IMR-90 (cell line): ENCODE measurements at regions not wholly inside any gene's neighbourhood (a gene's known extent, or its start where the extent isn't known, plus 50 kb on each side); places are given as distances from the start of the nearest gene placed in this dataset.

Experiments used
- ATAC-seq: fragments of 200-7000 bp; cut with Tn5 transposase; 2 replicates; pipeline ENCODE4 v1.9.1; 2020; ENCODE audit warnings: low read depth, mild to moderate bottlenecking, moderate library complexity
- BruUV-seq: library from RNA; stranded (reverse); fragments of 400-500 nt; replicated peaks from 2 replicates; lab custom pipeline; 2021; lab: Mats Ljungman, UMichigan
- CTCF ChIA-PET: fragments of 300-600 bp; formaldehyde crosslinking; extraction: SDS; loops from one replicate; lab custom pipeline; 2021; ENCODE audit warnings: antibody characterized with exemption; lab: Yijun Ruan, JAX
- POLR2A ChIA-PET: fragments of 300-600 bp; sonication (Branson Sonifier 250); formaldehyde crosslinking; loops from one replicate; lab custom pipeline; 2022; ENCODE audit warnings: antibody characterized with exemption; ENCODE audit not compliant: unreplicated experiment; lab: Charles Lee
- DNase-seq: peaks from one replicate; pipeline ENCODE4 v3.0.0; 2013
- H2AFZ ChIP-seq: replicated peaks from 2 replicates; pipeline ENCODE3; 2013; ENCODE audit warnings: low read length, mild to moderate bottlenecking; ENCODE audit not compliant: poor library complexity
- H2AK5ac ChIP-seq: 2 replicates; pipeline ENCODE4 v1.6.1; 2013; ENCODE audit warnings: low read depth, low read length, inconsistent platforms
- H2AK9ac ChIP-seq: replicated peaks from 2 replicates; pipeline ENCODE3; 2013; ENCODE audit warnings: mild to moderate bottlenecking, low read depth, low read length, moderate library complexity; ENCODE audit not compliant: poor library complexity
- H2BK120ac ChIP-seq: 2 replicates; pipeline ENCODE4 v1.6.1; 2013; ENCODE audit warnings: low read depth, low read length, inconsistent platforms
- H2BK15ac ChIP-seq: 3 replicates; pipeline ENCODE4 v1.6.1; 2013; ENCODE audit warnings: low read depth, low read length, inconsistent platforms
- H2BK20ac ChIP-seq: 2 replicates; pipeline ENCODE4 v1.6.1; 2013; ENCODE audit warnings: low read depth, mild to moderate bottlenecking, inconsistent platforms, low read length, moderate library complexity
- H2BK5ac ChIP-seq: 2 replicates; pipeline ENCODE4 v1.6.1; 2013; ENCODE audit warnings: mild to moderate bottlenecking, low read depth, low read length, inconsistent platforms; ENCODE audit not compliant: poor library complexity, severe bottlenecking
- H3K14ac ChIP-seq: replicated peaks from 2 replicates; pipeline ENCODE4 v1.6.1; 2013; ENCODE audit warnings: low read depth, low read length, inconsistent platforms
- H3K18ac ChIP-seq: 2 replicates; pipeline ENCODE4 v1.6.1; 2013; ENCODE audit warnings: low read depth, low read length, control low read depth
- H3K23ac ChIP-seq: 2 replicates; pipeline ENCODE4 v1.6.1; 2013; ENCODE audit warnings: low read depth, low read length, inconsistent platforms
- H3K27ac ChIP-seq: 2 replicates; pipeline ENCODE4 v1.5.1; 2013; ENCODE audit warnings: mild to moderate bottlenecking, control low read depth, low read length; ENCODE audit not compliant: insufficient read depth
- H3K27me3 ChIP-seq: 2 replicates; pipeline ENCODE4 v1.6.1; 2013; ENCODE audit warnings: low read length; ENCODE audit not compliant: control insufficient read depth, insufficient read depth
- H3K36me3 ChIP-seq: 2 replicates; pipeline ENCODE4 v1.6.1; 2013; ENCODE audit warnings: low read length, mixed read lengths; ENCODE audit not compliant: control insufficient read depth, insufficient read depth
- H3K4ac ChIP-seq: 2 replicates; pipeline ENCODE4 v1.6.1; 2013; ENCODE audit warnings: low read depth, low read length, inconsistent platforms
- H3K4me1 ChIP-seq: 2 replicates; pipeline ENCODE4 v1.6.1; 2013; ENCODE audit warnings: low read length, mixed read lengths; ENCODE audit not compliant: control insufficient read depth, insufficient read depth
- H3K4me2 ChIP-seq: 2 replicates; pipeline ENCODE4 v1.6.1; 2013; ENCODE audit warnings: low read depth, mild to moderate bottlenecking, control low read depth, low read length, moderate library complexity
- H3K4me3 ChIP-seq: 2 replicates; pipeline ENCODE4 v1.5.1; 2013; ENCODE audit warnings: low read depth, mild to moderate bottlenecking, control low read depth, low read length, moderate library complexity; ENCODE audit not compliant: insufficient read depth
- H3K56ac ChIP-seq: 2 replicates; pipeline ENCODE4 v1.6.1; 2013; ENCODE audit warnings: low read length, inconsistent platforms; ENCODE audit not compliant: insufficient read depth; ENCODE audit errors: extremely low read depth
- H3K79me1 ChIP-seq, 2 experiments: 2 replicates each; pipeline ENCODE4 v1.6.1; 2013; ENCODE audit warnings: low read length in 2 of 2, inconsistent platforms in 1 of 2, low read depth in 1 of 2
- H3K9ac ChIP-seq: 2 replicates; pipeline ENCODE4 v1.6.1; 2013; ENCODE audit warnings: low read depth, low read length, control low read depth
- H3K9me1 ChIP-seq: 2 replicates; pipeline ENCODE4 v1.6.1; 2013; ENCODE audit warnings: low read length, inconsistent platforms; ENCODE audit not compliant: insufficient read depth
- H3K9me3 ChIP-seq: 2 replicates; pipeline ENCODE4 v1.6.1; 2013; ENCODE audit warnings: low read length; ENCODE audit not compliant: control insufficient read depth, insufficient read depth
- H4K20me1 ChIP-seq: 2 replicates; pipeline ENCODE4 v1.6.1; 2013; ENCODE audit warnings: low read length, inconsistent platforms; ENCODE audit not compliant: insufficient read depth
- H4K5ac ChIP-seq: 2 replicates; pipeline ENCODE4 v1.6.1; 2013; ENCODE audit warnings: mild to moderate bottlenecking, low read depth, low read length, control low read depth
- H4K8ac ChIP-seq, 2 experiments: 2 replicates each; pipeline ENCODE4 v1.6.1; 2013; ENCODE audit warnings: low read depth in 2 of 2, low read length in 2 of 2, control low read depth in 1 of 2, inconsistent platforms in 1 of 2
- H4K91ac ChIP-seq: 2 replicates; pipeline ENCODE4 v1.6.1; 2013; ENCODE audit warnings: low read depth, low read length, inconsistent platforms; ENCODE audit not compliant: insufficient read depth
- BHLHE40 ChIP-seq: fragments of 150-350 bp; IDR thresholded peaks from 2 replicates; pipeline ENCODE4 v1.6.1; 2016; ENCODE audit warnings: mild to moderate bottlenecking, low read depth, low read length
- CEBPB ChIP-seq: IDR thresholded peaks from 2 replicates; pipeline ENCODE4 v1.6.1; 2012; ENCODE audit warnings: low read depth, low read length, improper control_type of control experiment
- CHD1 ChIP-seq: IDR thresholded peaks from 2 replicates; pipeline ENCODE4 v1.6.1; 2012; ENCODE audit warnings: low read depth, low read length, improper control_type of control experiment
- FOS ChIP-seq: fragments of 150-350 bp; IDR thresholded peaks from 2 replicates; pipeline ENCODE4 v1.6.1; 2016; ENCODE audit warnings: low read depth, low read length
- MAFK ChIP-seq: IDR thresholded peaks from 2 replicates; pipeline ENCODE4 v1.6.1; 2012; ENCODE audit warnings: low read depth, low read length, improper control_type of control experiment
- MAZ ChIP-seq: IDR thresholded peaks from 2 replicates; pipeline ENCODE4 v1.6.1; 2012; ENCODE audit warnings: low read depth, mild to moderate bottlenecking, low read length, improper control_type of control experiment, moderate library complexity, borderline replicate concordance
- MXI1 ChIP-seq: IDR thresholded peaks from 2 replicates; pipeline ENCODE4 v1.6.1; 2012; ENCODE audit warnings: low read depth, mild to moderate bottlenecking, low read length, moderate library complexity, borderline replicate concordance
- NFE2L2 ChIP-seq: fragments of 150-350 bp; IDR thresholded peaks from 2 replicates; pipeline ENCODE4 v1.6.1; 2016; ENCODE audit warnings: low read depth, mild to moderate bottlenecking, low read length
- POLR2A ChIP-seq: IDR thresholded peaks from 2 replicates; pipeline ENCODE4 v1.6.1; 2012; ENCODE audit warnings: mild to moderate bottlenecking, low read depth, low read length
- RAD21 ChIP-seq: IDR thresholded peaks from 2 replicates; pipeline ENCODE4 v1.6.1; 2012; ENCODE audit warnings: low read length, improper control_type of control experiment
- RCOR1 ChIP-seq: IDR thresholded peaks from 2 replicates; pipeline ENCODE4 v1.6.1; 2012; ENCODE audit warnings: mild to moderate bottlenecking, low read length, improper control_type of control experiment; ENCODE audit not compliant: insufficient replicate concordance
- RFX5 ChIP-seq: IDR thresholded peaks from 2 replicates; pipeline ENCODE4 v1.8.0; 2012; ENCODE audit warnings: low read depth, mild to moderate bottlenecking, low read length, moderate library complexity
- SMC3 ChIP-seq: fragments of 150-350 bp; IDR thresholded peaks from 2 replicates; pipeline ENCODE4 v1.6.1; 2016; ENCODE audit warnings: low read depth, mild to moderate bottlenecking, antibody characterized with exemption, low read length, moderate library complexity
- WGBS, 2 experiments: methylation state at CpG; one replicate each; pipeline versions ENCODE4 v1.1.5 to v1.1.7; 2013; ENCODE audit warnings: missing lambda C conversion rate in 2 of 2; ENCODE audit not compliant: insufficient read length in 1 of 2; ENCODE audit errors: extremely low coverage in 2 of 2; 5-methylcytosine and 5-hydroxymethylcytosine counted together
- dilution Hi-C: fragments of 300-500 bp; cut with HindIII; formaldehyde crosslinking; loops from one replicate; pipeline ENCODE4 v1.14.3; 2018; ENCODE audit warnings: low sequenced_read_pairs; ENCODE audit not compliant: unreplicated experiment
- in situ Hi-C: fragments of 300-500 bp; cut with MboI; formaldehyde crosslinking; loops from 3 replicates; pipeline ENCODE4 v1.14.3; 2019; ENCODE audit warnings: low sequenced_read_pairs, inconsistent platforms, mixed read lengths
- intact Hi-C: fragments of 100-400 bp; cut with micrococcal nuclease; formaldehyde crosslinking; loops from 2 replicates; pipeline ENCODE4 v1.10.0; 2022
- TF ChIP-seq, protein P1 (sequence below): conservative IDR thresholded peaks from 2 replicates; pipeline ENCODE4 v1.5.1; 2012; ENCODE audit warnings: mild to moderate bottlenecking, low read depth, low read length, improper control_type of control experiment
- TF ChIP-seq, protein P2 (sequence below): fragments of 150-350 bp; IDR thresholded peaks from 2 replicates; pipeline ENCODE4 v1.6.1; 2017; ENCODE audit warnings: mild to moderate bottlenecking, antibody characterized with exemption, low read length, low read depth
- TF ChIP-seq, protein P3 (sequence below): fragments of 150-350 bp; IDR thresholded peaks from 2 replicates; pipeline ENCODE4 v1.6.1; 2016; ENCODE audit warnings: low read depth, mild to moderate bottlenecking, low read length, moderate library complexity, borderline replicate concordance

DNA sequence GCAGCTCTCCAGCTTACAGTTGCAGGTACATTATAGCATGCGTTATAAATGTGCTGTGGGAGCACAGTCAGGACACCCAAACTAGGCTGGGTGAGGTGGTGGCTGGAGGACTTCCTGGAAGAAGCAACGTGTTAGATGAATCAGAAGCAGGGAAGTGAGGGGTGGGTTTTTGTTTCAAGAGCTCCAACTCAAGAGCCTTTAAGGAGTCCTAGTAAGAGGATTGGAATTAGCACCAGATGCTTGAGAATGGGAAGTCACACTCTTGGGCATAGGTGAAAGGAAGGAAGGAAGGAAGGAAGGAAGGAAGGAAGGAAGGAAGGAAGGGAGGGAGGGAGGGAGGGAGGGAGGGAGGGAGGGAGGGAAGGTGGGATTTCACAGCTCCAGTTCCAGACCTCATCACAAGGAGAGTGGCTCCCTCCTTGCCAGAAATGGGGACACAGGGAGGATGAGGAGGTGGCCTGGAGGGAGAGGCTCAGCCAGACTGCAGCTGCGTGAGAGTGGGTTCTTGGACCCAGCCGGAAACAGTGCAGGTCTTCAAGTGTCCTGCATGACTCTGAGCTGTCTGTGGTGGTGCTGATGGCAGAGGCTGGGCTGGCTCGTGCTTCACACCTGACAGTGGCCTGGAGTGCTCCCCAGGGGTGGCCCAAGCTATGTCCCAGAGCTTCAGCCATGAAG lies 115.7 kb upstream of the GSC start:
- ATAC-seq (no peak), DNase-seq (no peak)
- ChIA-PET CTCF (no interaction called here), POLR2A (no interaction called here)
- H3K27me3 ChIP-seq: no peaks in the 10 kb centered on the region
- no peak overlapping the region for H3K14ac ChIP-seq
- no peaks in the 10 kb centered on the region for H3K9me1 ChIP-seq
- no peak overlapping the region for H2BK120ac ChIP-seq
- no peak overlapping the region for H4K8ac ChIP-seq
- no peaks in the 10 kb centered on the region for H4K20me1 ChIP-seq
- H2AFZ ChIP-seq: no peak overlapping the region
- in situ Hi-C loops: no loop called here
- H3K9me3 ChIP-seq: peaks cover 34% of the 10 kb centered on the region
- no peak overlapping the region for H2BK20ac ChIP-seq
- dilution Hi-C loops: no loop called here
- TF ChIP-seq RCOR1: no peak
- TF ChIP-seq FOS: no peak
- TF ChIP-seq NFE2L2: no peak
- TF ChIP-seq, protein P1, sequence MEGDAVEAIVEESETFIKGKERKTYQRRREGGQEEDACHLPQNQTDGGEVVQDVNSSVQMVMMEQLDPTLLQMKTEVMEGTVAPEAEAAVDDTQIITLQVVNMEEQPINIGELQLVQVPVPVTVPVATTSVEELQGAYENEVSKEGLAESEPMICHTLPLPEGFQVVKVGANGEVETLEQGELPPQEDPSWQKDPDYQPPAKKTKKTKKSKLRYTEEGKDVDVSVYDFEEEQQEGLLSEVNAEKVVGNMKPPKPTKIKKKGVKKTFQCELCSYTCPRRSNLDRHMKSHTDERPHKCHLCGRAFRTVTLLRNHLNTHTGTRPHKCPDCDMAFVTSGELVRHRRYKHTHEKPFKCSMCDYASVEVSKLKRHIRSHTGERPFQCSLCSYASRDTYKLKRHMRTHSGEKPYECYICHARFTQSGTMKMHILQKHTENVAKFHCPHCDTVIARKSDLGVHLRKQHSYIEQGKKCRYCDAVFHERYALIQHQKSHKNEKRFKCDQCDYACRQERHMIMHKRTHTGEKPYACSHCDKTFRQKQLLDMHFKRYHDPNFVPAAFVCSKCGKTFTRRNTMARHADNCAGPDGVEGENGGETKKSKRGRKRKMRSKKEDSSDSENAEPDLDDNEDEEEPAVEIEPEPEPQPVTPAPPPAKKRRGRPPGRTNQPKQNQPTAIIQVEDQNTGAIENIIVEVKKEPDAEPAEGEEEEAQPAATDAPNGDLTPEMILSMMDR: no peak
- no peak for TF ChIP-seq RAD21
- TF ChIP-seq BHLHE40: no peak
- TF ChIP-seq CHD1: no peak
- TF ChIP-seq POLR2A: no peak
- TF ChIP-seq, protein P2, sequence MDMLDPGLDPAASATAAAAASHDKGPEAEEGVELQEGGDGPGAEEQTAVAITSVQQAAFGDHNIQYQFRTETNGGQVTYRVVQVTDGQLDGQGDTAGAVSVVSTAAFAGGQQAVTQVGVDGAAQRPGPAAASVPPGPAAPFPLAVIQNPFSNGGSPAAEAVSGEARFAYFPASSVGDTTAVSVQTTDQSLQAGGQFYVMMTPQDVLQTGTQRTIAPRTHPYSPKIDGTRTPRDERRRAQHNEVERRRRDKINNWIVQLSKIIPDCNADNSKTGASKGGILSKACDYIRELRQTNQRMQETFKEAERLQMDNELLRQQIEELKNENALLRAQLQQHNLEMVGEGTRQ: no peak
- TF ChIP-seq SMC3: no peak
- no peak for TF ChIP-seq CEBPB
- TF ChIP-seq RFX5: no peak
- no peak for TF ChIP-seq MXI1
- TF ChIP-seq, protein P3, sequence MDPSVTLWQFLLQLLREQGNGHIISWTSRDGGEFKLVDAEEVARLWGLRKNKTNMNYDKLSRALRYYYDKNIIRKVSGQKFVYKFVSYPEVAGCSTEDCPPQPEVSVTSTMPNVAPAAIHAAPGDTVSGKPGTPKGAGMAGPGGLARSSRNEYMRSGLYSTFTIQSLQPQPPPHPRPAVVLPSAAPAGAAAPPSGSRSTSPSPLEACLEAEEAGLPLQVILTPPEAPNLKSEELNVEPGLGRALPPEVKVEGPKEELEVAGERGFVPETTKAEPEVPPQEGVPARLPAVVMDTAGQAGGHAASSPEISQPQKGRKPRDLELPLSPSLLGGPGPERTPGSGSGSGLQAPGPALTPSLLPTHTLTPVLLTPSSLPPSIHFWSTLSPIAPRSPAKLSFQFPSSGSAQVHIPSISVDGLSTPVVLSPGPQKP: no peak
- TF ChIP-seq MAFK: no peak
- no peak for TF ChIP-seq MAZ
- H2AK5ac ChIP-seq: no peak overlapping the region
- no TSS peak for BruUV-seq
- 60% methylated on average over 2 of the region's 5 CpGs; no CpG with 5 or more reads in 1 of the 2 experiments for WGBS, 2 experiments
- no peak overlapping the region for H2BK5ac ChIP-seq
- no peak overlapping the region for H3K23ac ChIP-seq
- no peaks in the 10 kb centered on the region for H3K4me1 ChIP-seq
- H3K4me3 ChIP-seq: no peak overlapping the region
- no peak overlapping the region for H4K5ac ChIP-seq
- no peak overlapping the region for H2BK15ac ChIP-seq
- no peak overlapping the region for H4K91ac ChIP-seq
- H3K4me2 ChIP-seq: no peak overlapping the region
- intact Hi-C loops: no loop called here
- H3K4ac ChIP-seq: no peak overlapping the region
- no peaks in the 10 kb centered on the region for H3K36me3 ChIP-seq
- no peak overlapping the region for H3K56ac ChIP-seq
- H3K18ac ChIP-seq: no peak overlapping the region
- no peak overlapping the region for H3K27ac ChIP-seq
- H3K9ac ChIP-seq: no peak overlapping the region
- no peak overlapping the region for H2AK9ac ChIP-seq
- H3K79me1 ChIP-seq: no peaks in the 10 kb centered on the region
